OCI-LY1 (cell line): ENCODE measurements at regions not wholly inside any gene's neighbourhood (a gene's known extent, or its start where the extent isn't known, plus 50 kb on each side); places are given as distances from the start of the nearest gene placed in this dataset.

Experiments used
- EZH2 ChIP-seq: fragments of 200-600 bp; sonication (generic), shearing (Covaris generic); IDR thresholded peaks from 2 replicates; pipeline ENCODE4 v1.8.0; 2017; ENCODE audit warnings: borderline replicate concordance, mixed run types, mild to moderate bottlenecking, antibody characterized with exemption, low read length, moderate library complexity, mixed read lengths
- TF ChIP-seq, protein P1 (sequence below): fragments of 200-600 bp; sonication (generic), shearing (Covaris generic); IDR thresholded peaks from 2 replicates; pipeline ENCODE4 v1.5.1; 2017; ENCODE audit warnings: mild to moderate bottlenecking, antibody characterized with exemption, low read length, moderate library complexity, mixed read lengths

- TF ChIP-seq, protein P1, sequence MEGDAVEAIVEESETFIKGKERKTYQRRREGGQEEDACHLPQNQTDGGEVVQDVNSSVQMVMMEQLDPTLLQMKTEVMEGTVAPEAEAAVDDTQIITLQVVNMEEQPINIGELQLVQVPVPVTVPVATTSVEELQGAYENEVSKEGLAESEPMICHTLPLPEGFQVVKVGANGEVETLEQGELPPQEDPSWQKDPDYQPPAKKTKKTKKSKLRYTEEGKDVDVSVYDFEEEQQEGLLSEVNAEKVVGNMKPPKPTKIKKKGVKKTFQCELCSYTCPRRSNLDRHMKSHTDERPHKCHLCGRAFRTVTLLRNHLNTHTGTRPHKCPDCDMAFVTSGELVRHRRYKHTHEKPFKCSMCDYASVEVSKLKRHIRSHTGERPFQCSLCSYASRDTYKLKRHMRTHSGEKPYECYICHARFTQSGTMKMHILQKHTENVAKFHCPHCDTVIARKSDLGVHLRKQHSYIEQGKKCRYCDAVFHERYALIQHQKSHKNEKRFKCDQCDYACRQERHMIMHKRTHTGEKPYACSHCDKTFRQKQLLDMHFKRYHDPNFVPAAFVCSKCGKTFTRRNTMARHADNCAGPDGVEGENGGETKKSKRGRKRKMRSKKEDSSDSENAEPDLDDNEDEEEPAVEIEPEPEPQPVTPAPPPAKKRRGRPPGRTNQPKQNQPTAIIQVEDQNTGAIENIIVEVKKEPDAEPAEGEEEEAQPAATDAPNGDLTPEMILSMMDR, result no peak
- no peak for TF ChIP-seq EZH2
Measured at GRCh38 chr14:65302571-65303189, 109.8 kb upstream of the FUT8 start.
